Activated T-helper 1 cell treated with anti-CD3 and anti-CD28 coated beads, Interleukin-12 subunit alpha, Interleukin-12 subunit beta, Interleukin-2, Interleukin-4 antibody, amounts not matched to agents 30 ng/mL and 10 ng/mL and 1 ng/mL, durations not matched to agents 14 hours and 24 hours and 36 hours (primary cell): ENCODE measurements at regions not wholly inside any gene's neighbourhood (a gene's known extent, or its start where the extent isn't known, plus 50 kb on each side); places are given as distances from the start of the nearest gene placed in this dataset.
"Not testable (repeated sequence)": the region's sequence is repeated elsewhere in the genome, so short reads cannot be mapped to it uniquely, and the experiment has no call there.

Experiments used
- DNase-seq: peaks from one replicate; pipeline ENCODE4 v3.0.0; 2021; ENCODE audit warnings: low spot score
- H3K27ac Mint-ChIP-seq: one replicate; pipeline ENCODE4 v1.8.0; 2021; ENCODE audit warnings: mild to moderate bottlenecking, mixed read lengths
- H3K27me3 Mint-ChIP-seq: one replicate; pipeline ENCODE4 v1.8.0; 2022; ENCODE audit warnings: mild to moderate bottlenecking, moderate library complexity, mixed read lengths; ENCODE audit not compliant: insufficient read depth
- H3K36me3 Mint-ChIP-seq: one replicate; pipeline ENCODE4 v1.8.0; 2021; ENCODE audit warnings: low read depth, mixed read lengths
- H3K4me1 Mint-ChIP-seq: one replicate; pipeline ENCODE4 v1.8.0; 2021; ENCODE audit warnings: low read depth, mixed read lengths
- H3K4me3 Mint-ChIP-seq: one replicate; pipeline ENCODE4 v1.8.0; 2021; ENCODE audit warnings: mild to moderate bottlenecking, moderate library complexity, mixed read lengths
- H3K9me3 Mint-ChIP-seq: one replicate; pipeline ENCODE4 v1.8.0; 2021; ENCODE audit warnings: mixed read lengths
- intact Hi-C: fragments of 100-400 bp; cut with micrococcal nuclease; formaldehyde crosslinking; loops from one replicate; pipeline ENCODE4 v1.15.1; 2024

GRCh38 chr6:27529796-27530195, 56.9 kb upstream of the ZNF184 start:
- DNase-seq, H3K9me3 Mint-ChIP-seq, H3K4me3 Mint-ChIP-seq, H3K36me3 Mint-ChIP-seq, intact Hi-C loops, H3K4me1 Mint-ChIP-seq, H3K27ac Mint-ChIP-seq: not testable (repeated sequence)
- H3K27me3 Mint-ChIP-seq, result peaks cover 12% of the 10 kb centered on the region

- DNase-seq, result no peak
- no peaks in the 10 kb centered on the region for H3K4me1 Mint-ChIP-seq
- H3K36me3 Mint-ChIP-seq, result no peaks in the 10 kb centered on the region
- intact Hi-C loops, result no loop called here
- no peak overlapping the region for H3K4me3 Mint-ChIP-seq
- peaks cover 14% of the 10 kb centered on the region for H3K27me3 Mint-ChIP-seq
- H3K27ac Mint-ChIP-seq, result no peak overlapping the region
- no peaks in the 10 kb centered on the region for H3K9me3 Mint-ChIP-seq
These were observed 55.8 kb upstream of the ZNF184 start for GRCh38 chr6:27528714-27529113.
